ENCODE measurements at regions not wholly inside any gene's neighbourhood (a gene's known extent, or its start where the extent isn't known, plus 50 kb on each side); places are given as distances from the start of the nearest gene placed in this dataset.
"Not testable (repeated sequence)": the region's sequence is repeated elsewhere in the genome, so short reads cannot be mapped to it uniquely, and the experiment has no call there.

DNA sequence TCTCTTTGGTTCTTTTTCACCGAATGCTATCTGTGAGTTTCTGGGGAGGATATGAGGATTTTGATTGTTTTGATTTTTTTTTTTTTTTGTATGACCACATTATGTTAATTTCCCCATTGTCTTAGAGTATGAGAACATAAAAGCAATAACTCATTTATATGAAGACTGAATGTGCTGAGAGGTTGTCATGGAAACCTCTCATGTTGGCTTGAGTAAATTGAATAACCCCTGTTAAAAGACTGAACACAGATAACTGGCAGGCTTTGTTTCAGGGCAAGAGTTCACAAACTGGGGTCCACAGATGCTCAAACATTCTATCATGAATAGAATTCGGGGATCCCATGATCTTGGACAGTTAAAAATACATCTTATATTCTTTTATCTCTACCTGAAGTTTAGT is 129.4 kb downstream of the NPIPA7 start:
- TF ChIP-seq POLR2A (IDR thresholded peaks at IDR 0.05) = not testable (repeated sequence)
- TF ChIP-seq, protein P1, sequence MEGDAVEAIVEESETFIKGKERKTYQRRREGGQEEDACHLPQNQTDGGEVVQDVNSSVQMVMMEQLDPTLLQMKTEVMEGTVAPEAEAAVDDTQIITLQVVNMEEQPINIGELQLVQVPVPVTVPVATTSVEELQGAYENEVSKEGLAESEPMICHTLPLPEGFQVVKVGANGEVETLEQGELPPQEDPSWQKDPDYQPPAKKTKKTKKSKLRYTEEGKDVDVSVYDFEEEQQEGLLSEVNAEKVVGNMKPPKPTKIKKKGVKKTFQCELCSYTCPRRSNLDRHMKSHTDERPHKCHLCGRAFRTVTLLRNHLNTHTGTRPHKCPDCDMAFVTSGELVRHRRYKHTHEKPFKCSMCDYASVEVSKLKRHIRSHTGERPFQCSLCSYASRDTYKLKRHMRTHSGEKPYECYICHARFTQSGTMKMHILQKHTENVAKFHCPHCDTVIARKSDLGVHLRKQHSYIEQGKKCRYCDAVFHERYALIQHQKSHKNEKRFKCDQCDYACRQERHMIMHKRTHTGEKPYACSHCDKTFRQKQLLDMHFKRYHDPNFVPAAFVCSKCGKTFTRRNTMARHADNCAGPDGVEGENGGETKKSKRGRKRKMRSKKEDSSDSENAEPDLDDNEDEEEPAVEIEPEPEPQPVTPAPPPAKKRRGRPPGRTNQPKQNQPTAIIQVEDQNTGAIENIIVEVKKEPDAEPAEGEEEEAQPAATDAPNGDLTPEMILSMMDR (IDR thresholded peaks at IDR 0.05) = not testable (repeated sequence)

All from body of pancreas (tissue), 4 donors.